ENCODE measurements at regions not wholly inside any gene's neighbourhood (a gene's known extent, or its start where the extent isn't known, plus 50 kb on each side); places are given as distances from the start of the nearest gene placed in this dataset.

- Histone ChIP-seq H3K9me3 (ENCODE audit: control insufficient read depth, insufficient read depth, low read length) (no peaks in the 10 kb centered on the region), H3K4me1 (ENCODE audit: control insufficient read depth, insufficient read depth, low read length) (no peaks in the 10 kb centered on the region), H3K27me3 (ENCODE audit: control insufficient read depth, insufficient read depth, low read length) (no peaks in the 10 kb centered on the region), H3K4me3 (ENCODE audit: low read length) (no peak overlapping the region), H3K36me3 (ENCODE audit: control insufficient read depth, insufficient read depth, low read length) (no peaks in the 10 kb centered on the region), H3K27ac (ENCODE audit: low read length) (no peak overlapping the region)
- WGBS (ENCODE audit: insufficient coverage, insufficient read length), result no CpG with 5 or more reads among the region's 1 CpG
- no peak for DNase-seq (ENCODE audit: low read depth, low spot score)
Observed at GRCh38 chr7:106382129-106382528, 97.3 kb upstream of the NAMPT start.

GRCh38 chr7:106381252-106381651, 96.5 kb upstream of the NAMPT start:
- Histone ChIP-seq H3K27me3 (ENCODE audit: control insufficient read depth, insufficient read depth, low read length) (no peaks in the 10 kb centered on the region), H3K4me1 (ENCODE audit: control insufficient read depth, insufficient read depth, low read length) (no peaks in the 10 kb centered on the region), H3K27ac (ENCODE audit: low read length) (no peak overlapping the region), H3K4me3 (ENCODE audit: low read length) (no peak overlapping the region), H3K9me3 (ENCODE audit: control insufficient read depth, insufficient read depth, low read length) (no peaks in the 10 kb centered on the region), H3K36me3 (ENCODE audit: control insufficient read depth, insufficient read depth, low read length) (no peaks in the 10 kb centered on the region)
- no peak for DNase-seq (ENCODE audit: low read depth, low spot score)
- WGBS (ENCODE audit: insufficient coverage, insufficient read length), result no CpG with 5 or more reads among the region's 2 CpGs

- Histone ChIP-seq H3K27me3 (ENCODE audit: control insufficient read depth, insufficient read depth, low read length) (no peaks in the 10 kb centered on the region), H3K36me3 (ENCODE audit: control insufficient read depth, insufficient read depth, low read length) (no peaks in the 10 kb centered on the region), H3K4me1 (ENCODE audit: control insufficient read depth, insufficient read depth, low read length) (no peaks in the 10 kb centered on the region), H3K9me3 (ENCODE audit: control insufficient read depth, insufficient read depth, low read length) (no peaks in the 10 kb centered on the region), H3K27ac (ENCODE audit: low read length) (no peak overlapping the region), H3K4me3 (ENCODE audit: low read length) (no peak overlapping the region)
- no CpG with 5 or more reads among the region's 3 CpGs for WGBS (ENCODE audit: insufficient coverage, insufficient read length)
- no peak for DNase-seq (ENCODE audit: low read depth, low spot score)
Observed at GRCh38 chr7:106377847-106378361, 93.1 kb upstream of the NAMPT start.

- no peaks in the 10 kb centered on the region for H3K4me1 ChIP-seq (ENCODE audit: control insufficient read depth, insufficient read depth, low read length)
- no peak overlapping the region for H3K27ac ChIP-seq (ENCODE audit: low read length)
- no peak overlapping the region for H3K4me3 ChIP-seq (ENCODE audit: low read length)
- no peaks in the 10 kb centered on the region for H3K36me3 ChIP-seq (ENCODE audit: control insufficient read depth, insufficient read depth, low read length)
- H3K9me3 ChIP-seq (ENCODE audit: control insufficient read depth, insufficient read depth, low read length), result no peaks in the 10 kb centered on the region
- no peak for DNase-seq (ENCODE audit: low read depth, low spot score)
- no peaks in the 10 kb centered on the region for H3K27me3 ChIP-seq (ENCODE audit: control insufficient read depth, insufficient read depth, low read length)
- no CpG with 5 or more reads among the region's 3 CpGs for WGBS (ENCODE audit: insufficient coverage, insufficient read length)
Observed at GRCh38 chr7:106376026-106376799, 91.4 kb upstream of the NAMPT start.

GRCh38 chr7:106375499-106375898, 90.7 kb upstream of the NAMPT start:
- H3K4me1 ChIP-seq (ENCODE audit: control insufficient read depth, insufficient read depth, low read length), result no peaks in the 10 kb centered on the region
- no peak overlapping the region for H3K27ac ChIP-seq (ENCODE audit: low read length)
- no peak for DNase-seq (ENCODE audit: low read depth, low spot score)
- no peaks in the 10 kb centered on the region for H3K9me3 ChIP-seq (ENCODE audit: control insufficient read depth, insufficient read depth, low read length)
- no CpG with 5 or more reads among the region's 2 CpGs for WGBS (ENCODE audit: insufficient coverage, insufficient read length)
- H3K36me3 ChIP-seq (ENCODE audit: control insufficient read depth, insufficient read depth, low read length), result no peaks in the 10 kb centered on the region
- no peak overlapping the region for H3K4me3 ChIP-seq (ENCODE audit: low read length)
- H3K27me3 ChIP-seq (ENCODE audit: control insufficient read depth, insufficient read depth, low read length), result no peaks in the 10 kb centered on the region

GRCh38 chr7:106374437-106374836, 89.7 kb upstream of the NAMPT start:
- WGBS (ENCODE audit: insufficient coverage, insufficient read length), result no CpG with 5 or more reads among the region's 1 CpG
- Histone ChIP-seq H3K4me1 (ENCODE audit: control insufficient read depth, insufficient read depth, low read length) (no peaks in the 10 kb centered on the region), H3K9me3 (ENCODE audit: control insufficient read depth, insufficient read depth, low read length) (no peaks in the 10 kb centered on the region), H3K4me3 (ENCODE audit: low read length) (no peak overlapping the region), H3K36me3 (ENCODE audit: control insufficient read depth, insufficient read depth, low read length) (no peaks in the 10 kb centered on the region), H3K27me3 (ENCODE audit: control insufficient read depth, insufficient read depth, low read length) (no peaks in the 10 kb centered on the region), H3K27ac (ENCODE audit: low read length) (no peak overlapping the region)
- DNase-seq (ENCODE audit: low read depth, low spot score), result no peak

GRCh38 chr7:106372595-106373318, 88.0 kb upstream of the NAMPT start:
- H3K4me1 ChIP-seq (ENCODE audit: control insufficient read depth, insufficient read depth, low read length), result no peaks in the 10 kb centered on the region
- H3K4me3 ChIP-seq (ENCODE audit: low read length), result no peak overlapping the region
- no peaks in the 10 kb centered on the region for H3K9me3 ChIP-seq (ENCODE audit: control insufficient read depth, insufficient read depth, low read length)
- no peaks in the 10 kb centered on the region for H3K27me3 ChIP-seq (ENCODE audit: control insufficient read depth, insufficient read depth, low read length)
- H3K27ac ChIP-seq (ENCODE audit: low read length), result no peak overlapping the region
- no peak for DNase-seq (ENCODE audit: low read depth, low spot score)
- no peaks in the 10 kb centered on the region for H3K36me3 ChIP-seq (ENCODE audit: control insufficient read depth, insufficient read depth, low read length)
- WGBS (ENCODE audit: insufficient coverage, insufficient read length), result no CpG with 5 or more reads among the region's 3 CpGs

GRCh38 chr7:106372126-106372525, 87.3 kb upstream of the NAMPT start:
- H3K4me3 ChIP-seq (ENCODE audit: low read length), result no peak overlapping the region
- WGBS (ENCODE audit: insufficient coverage, insufficient read length), result no CpG with 5 or more reads among the region's 2 CpGs
- no peak for DNase-seq (ENCODE audit: low read depth, low spot score)
- H3K27me3 ChIP-seq (ENCODE audit: control insufficient read depth, insufficient read depth, low read length), result no peaks in the 10 kb centered on the region
- H3K4me1 ChIP-seq (ENCODE audit: control insufficient read depth, insufficient read depth, low read length), result no peaks in the 10 kb centered on the region
- no peak overlapping the region for H3K27ac ChIP-seq (ENCODE audit: low read length)
- no peaks in the 10 kb centered on the region for H3K9me3 ChIP-seq (ENCODE audit: control insufficient read depth, insufficient read depth, low read length)
- H3K36me3 ChIP-seq (ENCODE audit: control insufficient read depth, insufficient read depth, low read length), result no peaks in the 10 kb centered on the region

- Histone ChIP-seq H3K9me3 (ENCODE audit: control insufficient read depth, insufficient read depth, low read length) (no peaks in the 10 kb centered on the region), H3K36me3 (ENCODE audit: control insufficient read depth, insufficient read depth, low read length) (no peaks in the 10 kb centered on the region), H3K27ac (ENCODE audit: low read length) (no peak overlapping the region), H3K4me3 (ENCODE audit: low read length) (no peak overlapping the region), H3K27me3 (ENCODE audit: control insufficient read depth, insufficient read depth, low read length) (no peaks in the 10 kb centered on the region), H3K4me1 (ENCODE audit: control insufficient read depth, insufficient read depth, low read length) (no peaks in the 10 kb centered on the region)
- DNase-seq (ENCODE audit: low read depth, low spot score), result no peak
- WGBS (ENCODE audit: insufficient coverage, insufficient read length), result no CpG with 5 or more reads among the region's 4 CpGs
Observed at GRCh38 chr7:106371629-106372028, 86.8 kb upstream of the NAMPT start.

GRCh38 chr7:106370542-106370941, 85.8 kb upstream of the NAMPT start:
- Histone ChIP-seq H3K36me3 (ENCODE audit: control insufficient read depth, insufficient read depth, low read length) (no peaks in the 10 kb centered on the region), H3K9me3 (ENCODE audit: control insufficient read depth, insufficient read depth, low read length) (no peaks in the 10 kb centered on the region), H3K4me1 (ENCODE audit: control insufficient read depth, insufficient read depth, low read length) (no peaks in the 10 kb centered on the region), H3K4me3 (ENCODE audit: low read length) (no peak overlapping the region), H3K27ac (ENCODE audit: low read length) (no peak overlapping the region), H3K27me3 (ENCODE audit: control insufficient read depth, insufficient read depth, low read length) (no peaks in the 10 kb centered on the region)
- WGBS (ENCODE audit: insufficient coverage, insufficient read length), result no CpG with 5 or more reads among the region's 10 CpGs
- no peak for DNase-seq (ENCODE audit: low read depth, low spot score)

All from iPS DF 6.9 (cell line).